HG02840 (cell line): ENCODE measurements at regions not wholly inside any gene's neighbourhood (a gene's known extent, or its start where the extent isn't known, plus 50 kb on each side); places are given as distances from the start of the nearest gene placed in this dataset.
A peak's percentile ranks its signal among the peaks of the same experiment; 100 is the strongest.

ENCODE experiments used
- ATAC-seq: cut with Tn5 transposase; IDR thresholded peaks from one replicate; pipeline ENCODE4 v1.9.1; 2021; ENCODE audit warnings: mild to moderate bottlenecking, moderate library complexity, moderate number of reproducible peaks; ENCODE audit not compliant: unreplicated experiment, low FRiP score

DNA sequence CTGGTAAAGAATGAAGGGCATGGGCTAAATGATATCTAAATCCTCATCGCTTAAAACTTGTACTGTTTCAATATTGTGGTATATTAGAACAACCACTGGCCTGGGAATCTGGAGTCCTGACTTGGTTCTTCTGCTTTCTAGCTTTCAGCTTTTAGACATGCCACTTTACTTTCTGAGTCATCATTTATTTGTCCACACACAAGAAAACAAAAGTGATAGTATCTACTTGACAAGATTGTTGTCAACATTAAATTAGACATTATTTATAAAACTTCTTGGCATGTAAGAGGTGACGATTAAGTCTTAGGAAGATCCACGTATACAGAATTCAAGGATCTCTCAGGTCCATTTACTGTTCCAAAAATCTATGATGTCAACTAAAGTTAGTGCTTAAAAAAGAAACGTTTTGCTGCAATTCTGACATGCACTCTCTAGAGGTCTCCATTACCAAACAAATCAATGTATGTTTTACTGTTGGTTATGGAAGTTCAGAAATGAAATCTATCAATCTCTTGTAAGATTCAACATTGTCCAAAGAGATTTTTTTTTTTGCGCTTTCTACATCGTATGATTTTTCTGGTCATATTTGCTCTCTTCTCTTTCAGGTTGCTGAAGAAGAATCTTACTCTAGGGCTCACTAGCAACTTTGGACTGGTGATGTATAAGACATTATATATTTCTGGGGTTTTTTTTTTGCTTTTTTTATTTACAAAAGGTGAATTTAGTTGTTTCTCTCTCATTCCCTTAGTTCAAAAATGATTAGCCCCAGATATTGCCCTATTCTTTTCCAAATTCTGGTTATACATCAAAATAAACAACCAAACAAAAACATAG lies 53.6 kb upstream of the DYNC1I1 start:
- ATAC-seq = no peak

GRCh38 chr7:95716357-95717122 lies 55.8 kb upstream of the DYNC1I1 start:
- ATAC-seq = no peak

GRCh38 chr7:95715274-95715673 lies 57.1 kb upstream of the DYNC1I1 start:
- peak; percentile 92 for ATAC-seq

DNA sequence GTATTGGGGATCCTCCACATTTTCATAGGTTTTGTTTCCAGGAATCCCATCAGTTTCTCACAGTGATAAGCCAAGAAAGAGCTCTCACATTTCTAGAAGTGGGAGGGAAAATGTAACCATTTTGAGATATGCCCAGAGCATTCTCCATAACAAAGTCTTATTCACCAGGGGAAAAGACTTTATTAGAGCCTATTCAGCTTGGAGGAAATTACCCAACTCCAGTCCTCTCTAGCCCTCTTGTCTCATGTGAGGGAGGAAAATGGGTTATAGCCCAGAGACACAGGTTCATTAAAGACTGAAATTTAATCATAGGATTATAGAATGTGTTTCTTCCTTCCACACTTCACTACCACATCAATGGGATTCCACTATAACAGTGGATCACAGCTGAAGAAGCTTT lies 61.6 kb upstream of the DYNC1I1 start:
- ATAC-seq = no peak

GRCh38 chr7:95700917-95701316 lies 71.4 kb upstream of the DYNC1I1 start:
- ATAC-seq = no peak

- ATAC-seq = no peak
Observed at GRCh38 chr7:95694334-95694733, 78.0 kb upstream of the DYNC1I1 start.

DNA sequence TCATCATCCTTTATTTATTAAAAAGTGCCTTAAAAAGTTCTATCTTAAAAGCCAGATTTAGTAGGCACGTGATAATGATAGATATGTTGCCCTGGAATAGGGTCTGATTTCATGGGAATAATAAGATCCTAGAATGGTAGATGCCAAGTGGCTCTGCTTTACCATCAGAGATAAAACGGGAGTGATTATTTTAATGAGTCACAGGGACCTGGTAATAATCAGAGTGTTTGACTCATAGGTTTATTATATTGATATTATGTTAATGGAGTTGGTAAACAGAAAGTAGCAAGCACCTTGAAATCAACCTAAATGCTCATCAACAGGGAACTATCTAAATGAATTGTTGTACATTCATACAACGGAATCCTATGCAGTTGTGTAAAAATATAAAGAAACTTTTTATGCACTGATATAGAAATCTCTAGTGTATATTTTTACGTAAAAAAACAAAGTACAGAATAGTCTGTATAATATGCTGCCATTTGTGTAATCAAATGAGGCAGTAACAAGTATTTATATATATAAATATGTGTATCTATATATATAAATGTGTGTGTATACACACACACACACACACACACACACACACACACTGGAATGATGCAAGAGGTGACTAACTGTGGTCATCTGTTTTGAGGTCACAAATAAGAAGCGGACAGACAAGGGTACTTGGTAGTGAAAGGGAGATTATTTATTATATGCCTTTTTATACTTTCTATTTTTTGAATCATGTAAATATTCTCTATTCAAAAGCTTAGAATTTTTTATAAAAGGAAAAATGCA lies 78.6 kb upstream of the DYNC1I1 start:
- no peak for ATAC-seq

- ATAC-seq = no peak
Observed at GRCh38 chr7:95691464-95691863, 80.9 kb upstream of the DYNC1I1 start.

DNA sequence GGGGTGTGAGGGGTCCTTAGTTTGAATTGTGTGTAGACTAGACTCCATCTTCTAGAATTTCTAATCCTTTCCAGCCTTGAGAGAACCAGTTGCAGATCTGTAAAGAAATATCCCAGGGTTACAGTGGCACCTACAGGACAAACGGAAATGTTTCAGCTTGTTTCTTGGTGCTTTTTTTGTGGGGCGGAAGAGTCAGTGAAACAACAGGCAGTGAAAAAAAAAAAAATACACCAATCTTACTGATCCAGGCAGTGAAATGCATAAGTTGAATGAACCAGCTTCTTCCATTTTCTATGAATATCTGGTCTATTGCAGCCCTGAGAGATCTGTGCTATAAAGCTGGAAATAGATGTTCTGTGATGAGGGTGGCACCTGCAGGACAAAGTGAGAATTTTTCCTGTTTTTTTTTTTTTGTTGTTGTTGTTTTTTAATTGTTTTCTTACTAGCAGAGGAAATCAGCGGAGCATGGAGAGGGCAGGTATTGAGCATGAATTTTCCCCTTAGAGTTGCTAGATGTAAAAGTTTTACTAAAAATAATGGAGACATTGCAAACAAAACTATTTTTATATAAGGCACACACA lies 81.9 kb upstream of the DYNC1I1 start:
- no peak for ATAC-seq

DNA sequence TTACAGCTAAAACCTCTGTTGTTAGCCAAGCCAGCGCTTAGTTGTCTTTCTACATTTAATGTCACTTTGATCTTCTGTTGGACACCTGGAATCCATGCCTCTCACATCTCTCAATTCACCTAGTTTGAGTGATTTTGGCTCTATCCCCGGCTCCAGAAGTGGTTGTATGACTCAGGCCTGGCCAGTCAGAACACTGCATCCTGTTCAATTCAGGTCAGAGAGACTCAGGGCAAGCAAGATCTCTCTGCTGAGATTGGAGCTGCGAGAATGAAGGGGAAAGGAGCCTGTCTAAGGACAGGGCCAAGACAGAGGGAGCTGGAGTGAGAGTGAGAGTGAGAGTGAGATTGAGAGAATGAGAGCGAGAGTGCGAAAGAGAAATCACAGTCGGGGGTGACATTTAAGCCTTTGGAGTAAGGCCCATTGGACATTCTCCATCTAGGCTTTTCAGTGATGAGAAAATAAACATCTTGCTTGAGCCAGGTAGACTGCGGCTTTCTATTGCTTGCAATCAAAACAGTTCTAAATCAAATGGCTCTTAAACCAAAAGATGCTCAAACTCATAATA lies 83.3 kb upstream of the DYNC1I1 start:
- ATAC-seq = no peak

- no peak for ATAC-seq
Observed at GRCh38 chr7:95687759-95688343, 84.5 kb upstream of the DYNC1I1 start.

- no peak for ATAC-seq
Observed at GRCh38 chr7:95686109-95686508, 86.2 kb upstream of the DYNC1I1 start.

GRCh38 chr7:95684505-95684904 lies 87.8 kb upstream of the DYNC1I1 start:
- no peak for ATAC-seq

GRCh38 chr7:95684037-95684436 lies 87.7 kb upstream of the PDK4 start:
- no peak for ATAC-seq

DNA sequence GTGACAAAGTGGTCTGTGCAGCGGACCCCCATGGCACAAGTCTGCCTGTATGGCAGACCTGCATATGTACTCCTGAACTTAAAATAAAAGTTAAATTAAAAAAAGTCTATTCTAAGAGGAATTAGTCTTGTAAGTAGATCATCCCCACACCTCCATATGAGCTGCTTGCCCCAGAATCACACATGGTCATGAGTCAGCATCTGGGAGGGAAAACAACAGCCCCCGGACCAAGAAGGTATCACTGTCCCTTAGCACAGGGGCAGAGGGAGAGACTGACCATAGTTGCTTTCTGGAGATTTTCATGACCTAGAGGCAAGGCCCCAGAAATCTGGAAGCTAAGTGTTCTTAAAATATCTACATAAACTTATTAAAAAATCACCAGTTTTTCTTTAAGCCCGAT lies 86.6 kb upstream of the PDK4 start:
- ATAC-seq = no peak

GRCh38 chr7:95676691-95677090 lies 80.4 kb upstream of the PDK4 start:
- no peak for ATAC-seq

- ATAC-seq = no peak
Observed at GRCh38 chr7:95675632-95676031, 79.3 kb upstream of the PDK4 start.

DNA sequence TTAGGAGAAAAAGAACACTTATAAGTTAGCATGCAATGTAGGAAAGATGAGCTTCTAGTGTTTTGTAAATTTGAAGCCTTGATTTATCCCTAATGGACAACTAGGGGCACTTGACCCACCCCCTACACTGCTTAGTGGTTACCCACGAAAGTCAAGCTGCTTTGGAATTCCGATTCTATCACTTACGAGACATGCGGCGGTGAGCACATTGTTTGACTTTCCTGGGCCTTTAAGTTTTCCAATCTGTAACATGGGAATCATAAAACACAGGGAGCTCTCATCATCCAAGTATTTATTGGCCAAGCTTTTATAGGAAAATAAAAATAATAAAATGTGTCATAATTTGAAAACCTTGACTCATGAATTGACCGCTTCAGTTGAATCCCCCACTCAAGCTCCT lies 78.7 kb upstream of the PDK4 start:
- no peak for ATAC-seq

- no peak for ATAC-seq
Observed at GRCh38 chr7:95674101-95674500, 77.8 kb upstream of the PDK4 start.

DNA sequence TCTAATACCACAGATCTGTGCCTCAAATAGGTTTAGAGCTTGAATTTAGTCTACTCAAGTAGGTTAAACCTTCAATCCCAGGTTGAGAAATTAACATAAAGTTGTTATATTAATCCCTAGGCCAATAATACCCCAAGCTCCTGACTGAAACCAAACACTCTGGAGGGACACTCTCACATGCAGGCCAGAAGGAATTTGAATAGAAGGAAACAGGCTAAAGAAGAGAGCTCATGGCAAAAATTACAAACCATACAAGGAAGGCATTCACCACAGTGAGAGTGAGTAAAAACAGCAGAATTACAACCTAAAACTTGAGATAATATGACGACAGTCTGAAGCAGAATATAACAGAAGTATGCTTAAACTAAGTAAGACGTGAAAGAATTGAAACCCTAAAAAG lies 76.1 kb upstream of the PDK4 start:
- ATAC-seq = no peak
